NCI-H460 (cell line): ENCODE measurements at regions not wholly inside any gene's neighbourhood (a gene's known extent, or its start where the extent isn't known, plus 50 kb on each side); places are given as distances from the start of the nearest gene placed in this dataset.

ENCODE experiments used
- DNase-seq: peaks from one replicate; pipeline ENCODE4 v3.0.0-alpha.2; 2016; ENCODE audit warnings: low read depth; ENCODE audit errors: extremely low read depth

- DNase-seq, result no peak
Observed at GRCh38 chr7:28231176-28231575, 50.6 kb upstream of the JAZF1 start.

DNA sequence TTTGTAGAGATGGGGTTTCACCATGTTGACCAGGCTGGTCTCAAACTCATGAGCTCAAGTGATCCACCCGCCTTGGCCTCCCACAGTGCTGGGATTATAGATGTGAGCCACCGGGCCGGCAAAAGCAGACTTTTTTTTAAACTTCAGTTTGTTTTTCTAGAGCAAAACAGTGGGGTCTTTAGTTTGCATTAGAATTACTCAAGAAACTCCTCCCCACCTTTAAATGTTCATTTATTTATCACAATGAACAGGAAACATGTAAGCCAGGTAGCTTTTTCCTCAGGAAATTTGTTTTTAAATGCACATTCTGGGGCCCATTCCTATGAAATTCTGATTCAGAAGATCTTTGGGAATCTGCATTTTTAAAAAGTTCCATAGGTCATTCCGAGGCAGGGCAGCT lies 56.0 kb upstream of the JAZF1 start:
- no peak for DNase-seq

- no peak for DNase-seq
Observed at GRCh38 chr7:28237363-28237762, 56.8 kb upstream of the JAZF1 start.

GRCh38 chr7:28239823-28240204 lies 59.2 kb upstream of the JAZF1 start:
- DNase-seq, result no peak

- DNase-seq, result no peak
Observed at GRCh38 chr7:28240481-28240880, 59.9 kb upstream of the JAZF1 start.

- DNase-seq, result no peak
Observed at GRCh38 chr7:28243861-28244260, 63.3 kb upstream of the JAZF1 start.

GRCh38 chr7:28245123-28245878 lies 64.7 kb upstream of the JAZF1 start:
- DNase-seq, result no peak

GRCh38 chr7:28246921-28247461 lies 66.4 kb upstream of the JAZF1 start:
- no peak for DNase-seq

GRCh38 chr7:28258240-28258639 lies 77.6 kb upstream of the JAZF1 start:
- no peak for DNase-seq

DNA sequence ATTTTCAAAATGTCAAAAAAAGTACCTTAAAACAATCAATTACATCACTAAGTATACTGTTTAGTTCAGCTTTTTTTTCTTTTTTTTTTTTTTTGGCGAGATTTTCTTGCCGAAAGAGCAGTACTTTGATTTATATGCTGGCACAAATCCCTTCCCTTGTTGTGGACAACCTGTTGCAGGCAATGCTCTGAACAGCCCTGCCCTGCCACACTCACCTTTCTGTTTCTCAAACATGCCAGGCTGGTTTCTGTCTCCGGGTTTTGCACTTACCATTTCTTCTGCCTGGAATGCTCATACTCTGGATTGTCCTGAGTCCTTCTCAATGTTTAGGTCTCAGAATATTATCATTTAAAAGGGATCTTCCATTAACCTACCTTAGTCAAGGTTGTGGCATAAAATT lies 80.4 kb upstream of the JAZF1 start:
- no peak for DNase-seq

GRCh38 chr7:28263622-28264271 lies 83.2 kb upstream of the JAZF1 start:
- no peak for DNase-seq

- no peak for DNase-seq
Observed at GRCh38 chr7:28266402-28266801, 85.8 kb upstream of the JAZF1 start.

- no peak for DNase-seq
Observed at GRCh38 chr7:28267012-28267411, 86.4 kb upstream of the JAZF1 start.

GRCh38 chr7:28269700-28270361 lies 89.2 kb upstream of the JAZF1 start:
- no peak for DNase-seq

DNA sequence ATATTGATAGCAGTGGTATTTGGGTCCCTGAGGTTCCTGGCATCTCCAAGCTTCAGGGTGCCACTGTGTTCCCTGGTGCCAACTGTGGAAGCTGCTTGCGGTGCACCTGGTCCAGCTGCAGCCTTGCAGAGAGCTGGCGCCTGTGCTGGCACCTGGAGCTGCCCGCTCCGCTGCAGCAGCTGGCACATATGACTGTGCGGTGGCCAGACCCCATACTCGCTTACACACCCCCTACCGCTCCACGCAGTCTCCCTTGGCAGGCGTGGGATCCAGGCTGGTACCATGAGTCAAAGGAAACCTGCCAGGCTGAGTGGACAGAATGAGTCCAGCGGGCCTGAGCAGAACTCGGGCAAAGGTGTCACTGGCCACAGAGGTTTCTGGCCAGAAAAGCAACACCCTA lies 89.9 kb upstream of the JAZF1 start:
- DNase-seq, result no peak

- no peak for DNase-seq
Observed at GRCh38 chr7:28272461-28272877, 91.9 kb upstream of the JAZF1 start.

GRCh38 chr7:28276298-28276697 lies 95.7 kb upstream of the JAZF1 start:
- no peak for DNase-seq

GRCh38 chr7:28277364-28277763 lies 96.8 kb upstream of the JAZF1 start:
- no peak for DNase-seq

DNA sequence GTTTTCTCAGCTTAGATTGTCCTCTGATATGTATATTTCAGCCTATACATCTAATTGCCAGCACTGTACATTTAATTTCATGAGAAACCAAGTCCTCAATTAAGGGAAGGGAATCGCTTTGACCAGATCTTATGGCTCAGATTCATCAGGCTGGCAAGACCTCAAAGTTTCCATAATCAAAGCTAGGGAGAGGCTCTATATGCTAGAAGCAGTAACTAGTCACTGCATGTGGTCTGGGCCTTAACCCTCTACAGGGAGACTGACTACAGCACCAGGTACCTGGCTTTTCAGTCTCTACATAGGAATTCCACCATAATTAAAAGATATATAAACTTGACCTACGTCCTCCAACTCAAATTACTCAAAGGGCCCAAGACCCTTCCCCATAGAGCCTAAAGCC lies 97.4 kb upstream of the JAZF1 start:
- DNase-seq, result no peak

DNA sequence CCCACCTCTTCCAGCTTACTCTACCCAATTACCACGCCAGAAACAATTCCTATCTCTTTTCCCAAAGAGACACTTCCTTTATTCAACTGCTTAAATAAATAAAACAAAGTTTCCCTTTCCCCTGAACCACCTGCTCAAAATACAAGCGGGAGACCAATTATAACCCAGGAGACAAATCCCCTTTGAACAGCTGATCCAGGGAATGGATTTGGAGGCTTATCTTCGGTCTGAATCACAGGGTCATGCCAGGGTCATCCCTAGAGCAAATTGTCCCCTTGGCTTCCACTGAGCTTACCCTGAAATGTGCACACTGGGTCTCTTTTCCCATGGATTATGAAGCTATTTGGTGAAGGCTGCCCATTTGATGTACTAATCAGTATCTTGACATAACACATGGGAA lies 99.9 kb upstream of the JAZF1 start:
- DNase-seq, result no peak

DNA sequence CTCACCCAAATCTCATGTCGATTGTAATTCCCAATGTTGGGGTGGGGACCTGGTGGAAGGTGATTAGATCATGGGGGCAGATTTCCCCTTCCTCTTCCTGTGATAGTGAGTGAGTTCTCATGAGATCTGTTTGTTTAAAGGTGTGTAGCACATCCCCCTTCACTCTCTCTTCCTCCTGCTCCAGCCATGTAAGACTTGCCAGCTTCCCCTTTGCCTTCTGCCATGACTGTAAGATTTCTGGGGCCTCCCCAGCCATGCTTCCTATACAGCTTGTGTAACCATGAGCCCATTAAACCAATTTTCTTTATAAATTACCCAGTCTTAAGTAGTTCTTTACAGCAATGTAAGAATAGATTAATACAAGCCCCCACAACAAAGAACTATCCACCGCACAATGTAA lies 109.9 kb upstream of the JAZF1 start:
- no peak for DNase-seq

DNA sequence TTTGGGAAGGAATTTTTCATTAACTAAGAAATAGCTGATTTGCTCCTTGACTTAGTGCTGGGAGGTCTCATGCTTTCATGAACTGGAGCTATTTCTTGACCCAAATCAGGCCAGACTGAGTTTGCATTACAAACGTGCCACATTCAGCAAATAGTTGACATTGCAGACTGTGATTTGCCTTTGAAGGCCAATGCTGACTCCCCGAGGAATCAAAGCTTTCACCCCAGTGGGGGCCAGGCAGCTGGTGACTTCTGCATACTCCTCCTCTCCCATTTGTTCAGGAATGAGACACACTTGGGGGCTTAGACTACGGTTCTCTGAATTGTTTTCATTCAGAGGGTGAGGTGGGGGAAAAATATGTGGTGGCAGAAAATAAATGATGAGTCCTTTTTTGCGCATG lies 111.0 kb upstream of the JAZF1 start:
- DNase-seq, result no peak
